Mammary epithelial cell (primary cell): ENCODE measurements at regions not wholly inside any gene's neighbourhood (a gene's known extent, or its start where the extent isn't known, plus 50 kb on each side); places are given as distances from the start of the nearest gene placed in this dataset.

Source experiments
- EZH2 ChIP-seq: IDR thresholded peaks from 2 replicates; pipeline ENCODE4 v1.6.1; 2012; ENCODE audit warnings: low read length, inconsistent platforms, borderline replicate concordance
- TF ChIP-seq, protein P1 (sequence below), 2 donors: IDR thresholded peaks in 1 of 2; conservative IDR thresholded peaks in 1 of 2; 2 replicates each; pipeline ENCODE4 v1.5.1; 2011 to 2012; ENCODE audit warnings: inconsistent platforms in 2 of 2, low read length in 2 of 2, mild to moderate bottlenecking in 2 of 2, control low read depth in 1 of 2, low read depth in 1 of 2; ENCODE audit not compliant: insufficient read depth in 1 of 2; ENCODE audit errors: extremely low read depth in 1 of 2

DNA sequence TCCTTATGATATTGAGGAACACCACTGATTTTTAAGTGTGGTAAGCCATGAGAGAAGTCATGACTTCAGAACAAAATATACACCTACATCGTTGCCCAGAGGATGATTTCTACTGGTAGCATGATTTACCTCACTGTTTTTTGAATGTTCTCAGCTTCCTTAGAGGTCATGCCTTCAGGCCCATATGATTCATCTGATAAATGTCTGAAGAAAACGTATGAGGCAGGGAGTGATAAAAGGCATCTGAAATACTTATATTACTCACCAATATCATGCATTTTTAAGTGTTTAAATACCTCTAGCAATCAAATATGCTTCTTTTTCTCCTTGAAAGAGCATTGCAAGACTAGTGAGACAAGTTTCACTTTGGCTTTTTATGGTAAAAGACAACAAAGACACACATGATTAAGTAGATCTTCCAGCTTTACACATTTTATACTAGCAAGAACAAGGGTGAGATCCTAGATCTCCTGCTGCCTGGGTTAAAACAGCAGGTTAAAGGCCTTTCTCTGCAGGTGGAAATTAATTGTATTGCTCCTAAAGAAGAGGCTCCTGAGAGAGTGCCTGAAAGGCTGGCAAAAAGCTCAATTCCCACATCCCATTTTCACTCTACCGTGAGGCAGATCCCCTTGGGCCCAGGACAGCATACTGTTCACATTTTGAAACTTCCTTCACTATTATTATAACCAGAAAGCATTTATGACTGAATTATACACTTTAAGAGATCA is 432.4 kb downstream of the SLITRK1 start:
- TF ChIP-seq, protein P1, sequence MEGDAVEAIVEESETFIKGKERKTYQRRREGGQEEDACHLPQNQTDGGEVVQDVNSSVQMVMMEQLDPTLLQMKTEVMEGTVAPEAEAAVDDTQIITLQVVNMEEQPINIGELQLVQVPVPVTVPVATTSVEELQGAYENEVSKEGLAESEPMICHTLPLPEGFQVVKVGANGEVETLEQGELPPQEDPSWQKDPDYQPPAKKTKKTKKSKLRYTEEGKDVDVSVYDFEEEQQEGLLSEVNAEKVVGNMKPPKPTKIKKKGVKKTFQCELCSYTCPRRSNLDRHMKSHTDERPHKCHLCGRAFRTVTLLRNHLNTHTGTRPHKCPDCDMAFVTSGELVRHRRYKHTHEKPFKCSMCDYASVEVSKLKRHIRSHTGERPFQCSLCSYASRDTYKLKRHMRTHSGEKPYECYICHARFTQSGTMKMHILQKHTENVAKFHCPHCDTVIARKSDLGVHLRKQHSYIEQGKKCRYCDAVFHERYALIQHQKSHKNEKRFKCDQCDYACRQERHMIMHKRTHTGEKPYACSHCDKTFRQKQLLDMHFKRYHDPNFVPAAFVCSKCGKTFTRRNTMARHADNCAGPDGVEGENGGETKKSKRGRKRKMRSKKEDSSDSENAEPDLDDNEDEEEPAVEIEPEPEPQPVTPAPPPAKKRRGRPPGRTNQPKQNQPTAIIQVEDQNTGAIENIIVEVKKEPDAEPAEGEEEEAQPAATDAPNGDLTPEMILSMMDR (conservative IDR thresholded peaks at IDR 0.05 in 1 of 2, IDR thresholded peaks at IDR 0.05 in 1 of 2; ENCODE audit: extremely low read depth in 1 of 2, insufficient read depth in 1 of 2, low read depth in 1 of 2, low read length in 2 of 2), result no peak
- TF ChIP-seq EZH2, result no peak
